AG10803 (cell line): ENCODE measurements at regions not wholly inside any gene's neighbourhood (a gene's known extent, or its start where the extent isn't known, plus 50 kb on each side); places are given as distances from the start of the nearest gene placed in this dataset.

Experiments used
- DNase-seq: peaks from one replicate; pipeline ENCODE4 v3.0.0; 2010; ENCODE audit warnings: low read depth
- H3K4me3 ChIP-seq: 2 replicates; pipeline ENCODE4 v1.5.1; 2011; ENCODE audit warnings: mild to moderate bottlenecking, low read length, control low read depth
- TF ChIP-seq, protein P1 (sequence below): conservative IDR thresholded peaks from 2 replicates; pipeline ENCODE4 v1.5.1; 2011; ENCODE audit warnings: mild to moderate bottlenecking, low read length, control low read depth, inconsistent platforms

DNA sequence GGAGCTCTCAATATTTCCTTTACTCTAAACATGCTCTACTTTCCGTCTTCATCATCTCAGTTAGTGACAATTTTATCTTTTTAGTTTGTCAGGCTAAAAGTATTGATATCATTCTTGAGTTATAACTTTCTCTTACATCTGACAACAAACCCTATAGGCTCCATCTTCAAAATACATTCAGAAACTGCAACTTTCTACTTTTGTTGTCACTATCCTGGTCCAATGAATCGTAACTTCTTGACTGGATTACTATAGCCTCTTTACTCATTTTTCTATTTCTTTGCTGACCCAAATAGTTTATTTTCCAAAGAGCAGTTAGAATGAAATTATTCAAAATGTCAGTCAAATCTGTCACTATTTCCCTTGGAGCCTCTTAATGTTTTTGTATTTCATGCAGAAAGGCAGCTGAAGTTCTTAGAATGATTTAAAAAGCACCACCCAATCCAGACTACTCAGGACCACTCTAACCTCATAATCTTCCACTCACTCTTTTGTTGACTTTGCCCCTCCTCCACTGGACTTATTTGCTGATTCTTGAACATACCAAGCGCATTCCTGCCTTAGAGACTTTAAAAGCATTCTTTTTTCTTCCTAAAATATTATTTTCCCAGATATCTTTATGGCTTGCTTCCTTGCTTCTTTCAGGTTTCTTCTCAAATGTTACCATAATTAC lies 119.9 kb upstream of the CBLB start:
- TF ChIP-seq, protein P1, sequence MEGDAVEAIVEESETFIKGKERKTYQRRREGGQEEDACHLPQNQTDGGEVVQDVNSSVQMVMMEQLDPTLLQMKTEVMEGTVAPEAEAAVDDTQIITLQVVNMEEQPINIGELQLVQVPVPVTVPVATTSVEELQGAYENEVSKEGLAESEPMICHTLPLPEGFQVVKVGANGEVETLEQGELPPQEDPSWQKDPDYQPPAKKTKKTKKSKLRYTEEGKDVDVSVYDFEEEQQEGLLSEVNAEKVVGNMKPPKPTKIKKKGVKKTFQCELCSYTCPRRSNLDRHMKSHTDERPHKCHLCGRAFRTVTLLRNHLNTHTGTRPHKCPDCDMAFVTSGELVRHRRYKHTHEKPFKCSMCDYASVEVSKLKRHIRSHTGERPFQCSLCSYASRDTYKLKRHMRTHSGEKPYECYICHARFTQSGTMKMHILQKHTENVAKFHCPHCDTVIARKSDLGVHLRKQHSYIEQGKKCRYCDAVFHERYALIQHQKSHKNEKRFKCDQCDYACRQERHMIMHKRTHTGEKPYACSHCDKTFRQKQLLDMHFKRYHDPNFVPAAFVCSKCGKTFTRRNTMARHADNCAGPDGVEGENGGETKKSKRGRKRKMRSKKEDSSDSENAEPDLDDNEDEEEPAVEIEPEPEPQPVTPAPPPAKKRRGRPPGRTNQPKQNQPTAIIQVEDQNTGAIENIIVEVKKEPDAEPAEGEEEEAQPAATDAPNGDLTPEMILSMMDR, result no peak
- DNase-seq, result no peak
- no peak overlapping the region for H3K4me3 ChIP-seq

DNA sequence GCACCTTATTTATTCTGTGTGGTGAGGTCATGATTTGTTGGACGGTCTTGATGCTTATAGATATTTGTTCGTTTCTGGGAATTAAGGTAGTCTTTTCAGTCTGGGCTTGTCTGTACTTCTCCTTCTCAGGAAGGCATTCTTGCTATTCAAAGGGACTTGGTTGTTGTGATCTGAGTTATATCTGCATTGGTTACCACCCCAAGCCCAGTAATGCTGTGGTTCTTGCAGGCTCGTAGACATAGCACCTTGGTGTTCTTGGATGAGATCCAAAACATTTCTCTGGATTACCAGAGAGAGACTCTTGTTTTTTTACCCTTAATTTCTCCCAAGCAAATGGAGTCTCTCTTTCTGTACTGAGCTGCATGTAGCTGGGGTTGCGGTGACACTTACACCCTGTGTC lies 128.0 kb upstream of the CBLB start:
- TF ChIP-seq, protein P1, result no peak
- DNase-seq, result no peak
- no peak overlapping the region for H3K4me3 ChIP-seq

DNA sequence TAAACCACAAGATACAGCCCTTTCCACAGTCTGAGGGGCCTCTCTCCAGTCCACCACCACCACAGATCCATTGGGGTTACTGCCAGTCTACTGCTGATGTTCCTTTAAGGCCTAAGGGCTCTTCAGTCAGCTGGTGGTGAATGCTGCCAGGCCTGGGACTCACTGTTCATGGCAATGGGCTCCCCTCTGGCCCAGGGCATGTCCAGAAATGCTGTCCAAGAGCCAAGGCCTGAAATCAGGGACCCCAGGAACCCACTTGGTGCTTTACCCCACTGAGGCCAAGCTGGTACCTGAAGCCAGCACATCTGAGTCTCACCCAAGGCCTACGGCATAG lies 128.6 kb upstream of the CBLB start:
- no peak overlapping the region for H3K4me3 ChIP-seq
- DNase-seq, result no peak
- TF ChIP-seq, protein P1, result no peak

DNA sequence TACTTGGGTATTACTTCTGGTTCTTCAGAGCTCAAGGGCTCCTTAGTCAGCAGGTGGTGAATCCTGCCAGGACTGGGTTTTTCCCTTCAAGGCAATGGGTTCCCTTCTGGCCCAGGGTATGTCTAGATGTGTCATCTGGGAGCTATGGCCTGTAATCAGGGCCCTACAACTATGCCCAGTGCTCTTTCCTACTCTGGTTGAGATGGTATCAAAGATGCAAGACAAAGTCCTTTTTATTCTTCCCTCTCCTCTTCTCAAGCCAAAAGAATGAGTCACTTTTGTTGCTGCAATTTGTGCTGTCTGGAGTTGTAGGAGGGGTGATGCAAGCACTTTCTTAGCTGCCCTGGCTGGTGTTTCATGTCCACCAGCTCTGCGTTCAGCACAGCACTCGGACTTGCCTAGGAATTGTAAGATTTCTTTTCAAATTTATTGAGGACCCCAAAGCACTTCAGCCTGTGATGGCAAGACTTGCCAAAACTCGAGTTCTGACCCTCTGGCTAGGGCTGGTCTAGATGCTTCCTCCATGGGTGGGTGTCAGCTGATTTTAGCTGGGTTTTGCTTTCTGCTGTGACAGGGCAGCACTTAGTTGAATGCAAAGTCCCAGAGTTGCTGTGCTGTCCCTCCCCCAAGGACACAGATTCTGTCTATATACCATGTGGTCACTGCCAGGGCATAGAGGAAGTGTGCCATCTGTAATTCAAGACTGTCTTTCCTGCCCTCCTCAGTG lies 129.2 kb upstream of the CBLB start:
- H3K4me3 ChIP-seq, result peak overlapping the region; percentile 54
- DNase-seq, result peak; percentile 93
- TF ChIP-seq, protein P1, result no peak

DNA sequence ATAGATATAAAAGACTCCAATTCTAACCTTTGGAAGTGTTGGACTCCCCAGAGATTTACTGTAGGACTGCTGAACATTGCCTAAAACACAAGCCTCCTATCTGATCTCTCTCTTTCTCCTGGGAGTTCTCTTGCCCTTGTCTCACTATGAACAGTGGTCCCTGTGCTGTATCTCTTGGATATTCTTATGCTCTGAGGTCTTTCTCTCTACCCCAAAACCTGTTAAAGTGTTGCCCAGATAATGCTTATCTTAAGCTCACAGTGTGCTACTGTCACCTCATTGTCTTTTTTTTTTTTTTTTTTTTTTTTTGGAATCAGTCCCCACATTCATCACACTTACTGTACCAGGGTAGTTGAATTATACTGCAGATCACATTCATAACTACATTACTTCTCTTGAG lies 131.0 kb upstream of the CBLB start:
- no peak overlapping the region for H3K4me3 ChIP-seq
- TF ChIP-seq, protein P1, result no peak
- no peak for DNase-seq

DNA sequence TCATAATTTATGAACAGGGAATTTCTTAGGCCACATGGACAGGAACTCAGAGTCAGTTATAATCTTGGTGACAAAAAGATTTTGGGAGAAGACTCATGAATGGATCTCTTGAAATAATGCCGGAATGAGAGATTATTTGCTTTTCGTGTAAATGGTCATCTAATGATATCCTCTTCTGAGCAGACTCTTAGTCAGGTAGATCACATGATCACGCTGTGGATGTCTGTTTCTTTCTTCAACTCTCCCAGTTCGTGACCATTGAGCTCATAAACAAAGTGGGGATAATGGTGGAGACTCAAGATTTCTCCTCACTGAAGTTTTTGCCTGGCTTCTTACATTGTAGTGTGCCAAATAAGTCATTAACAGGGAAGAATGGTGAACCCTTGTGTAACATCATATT lies 133.1 kb upstream of the CBLB start:
- no peak for DNase-seq
- H3K4me3 ChIP-seq, result no peak overlapping the region
- TF ChIP-seq, protein P1, result no peak

DNA sequence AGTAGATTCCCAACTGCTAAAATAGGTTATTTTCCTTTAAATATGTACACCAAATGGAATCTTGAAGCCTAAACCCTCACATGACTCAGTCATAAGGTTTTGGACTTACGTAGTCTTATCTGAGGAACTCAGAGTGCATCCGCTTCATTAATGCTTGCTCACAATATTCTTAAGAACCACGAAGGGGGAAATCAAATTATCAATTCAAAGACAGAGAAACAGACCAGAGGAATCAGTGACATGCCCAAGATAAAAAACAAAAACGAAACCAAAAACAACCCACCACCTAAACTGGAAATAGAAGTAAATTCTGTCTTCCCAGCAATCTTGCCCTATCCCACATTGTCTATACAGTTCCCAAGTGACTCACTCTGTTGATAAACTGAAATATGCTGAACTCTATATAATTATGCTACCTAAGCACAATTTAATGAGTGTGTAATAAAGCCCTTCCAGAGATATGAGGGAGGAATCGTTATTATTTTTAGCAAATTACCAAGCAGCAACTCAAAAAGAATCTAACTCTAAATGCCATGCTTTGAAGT lies 135.4 kb upstream of the CBLB start:
- TF ChIP-seq, protein P1, result no peak
- peak; percentile 23 for DNase-seq
- H3K4me3 ChIP-seq, result no peak overlapping the region
